ENCODE measurements at regions not wholly inside any gene's neighbourhood (a gene's known extent, or its start where the extent isn't known, plus 50 kb on each side); places are given as distances from the start of the nearest gene placed in this dataset.

GRCh38 chr7:42338231-42338915 is 101.4 kb upstream of the GLI3 start:
- DNase-seq, result peak in 1 of 4 donors; percentile 10
- no peaks in the 10 kb centered on the region for H3K36me3 ChIP-seq (replicated peaks in 1 of 2; ENCODE audit: insufficient read depth in 1 of 2, low read depth in 2 of 2)
- no peak overlapping the region for H3K4me3 ChIP-seq
- no peaks in the 10 kb centered on the region for H3K9me3 ChIP-seq
- H3K27me3 ChIP-seq, result no peaks in the 10 kb centered on the region
- 39 to 49% methylated on average over 4 of the region's 4 CpGs for WGBS, 2 donors
- intact Hi-C loops (cut with DNase I), result no loop called here
- TF ChIP-seq POLR2A (IDR thresholded peaks at IDR 0.05) (no peak), CTCF (IDR thresholded peaks at IDR 0.05) (no peak)
- no peak overlapping the region for H3K27ac ChIP-seq
- H3K4me1 ChIP-seq, result no peaks in the 10 kb centered on the region
- no peak for ATAC-seq

- ATAC-seq (no peak), DNase-seq (no peak)
- intact Hi-C loops (cut with DNase I), result no loop called here
- H3K9me3 ChIP-seq, result no peaks in the 10 kb centered on the region
- no peaks in the 10 kb centered on the region for H3K4me1 ChIP-seq
- TF ChIP-seq POLR2A (IDR thresholded peaks at IDR 0.05), result no peak
- TF ChIP-seq CTCF (IDR thresholded peaks at IDR 0.05), result no peak
- H3K27me3 ChIP-seq, result no peaks in the 10 kb centered on the region
- no peak overlapping the region for H3K4me3 ChIP-seq
- H3K36me3 ChIP-seq (replicated peaks in 1 of 2; ENCODE audit: insufficient read depth in 1 of 2, low read depth in 2 of 2), result no peaks in the 10 kb centered on the region
- no peak overlapping the region for H3K27ac ChIP-seq
- WGBS, 2 donors, result 53 to 55% methylated on average over 13 of the region's 13 CpGs
Measured at GRCh38 chr7:42337225-42337905, 100.4 kb upstream of the GLI3 start.

- H3K27me3 ChIP-seq, result no peaks in the 10 kb centered on the region
- TF ChIP-seq POLR2A (IDR thresholded peaks at IDR 0.05), result no peak
- TF ChIP-seq CTCF (IDR thresholded peaks at IDR 0.05), result no peak
- H3K4me1 ChIP-seq, result no peaks in the 10 kb centered on the region
- no peak for ATAC-seq
- no peaks in the 10 kb centered on the region for H3K36me3 ChIP-seq (replicated peaks in 1 of 2; ENCODE audit: insufficient read depth in 1 of 2, low read depth in 2 of 2)
- intact Hi-C loops (cut with DNase I), result no loop called here
- no peak overlapping the region for H3K4me3 ChIP-seq
- no peak for DNase-seq
- WGBS, 2 donors, result 61 to 63% methylated on average over 2 of the region's 2 CpGs
- no peaks in the 10 kb centered on the region for H3K9me3 ChIP-seq
- H3K27ac ChIP-seq, result no peak overlapping the region
Measured at GRCh38 chr7:42332605-42333222, 95.7 kb upstream of the GLI3 start.

- DNase-seq (no peak), ATAC-seq (no peak)
- no peaks in the 10 kb centered on the region for H3K36me3 ChIP-seq (replicated peaks in 1 of 2; ENCODE audit: insufficient read depth in 1 of 2, low read depth in 2 of 2)
- no peak overlapping the region for H3K4me3 ChIP-seq
- intact Hi-C loops (cut with DNase I), result no loop called here
- H3K4me1 ChIP-seq, result no peaks in the 10 kb centered on the region
- 31 to 52% methylated on average over 2 of the region's 2 CpGs for WGBS, 2 donors
- no peak overlapping the region for H3K27ac ChIP-seq
- TF ChIP-seq CTCF (IDR thresholded peaks at IDR 0.05), result no peak
- no peak for TF ChIP-seq POLR2A (IDR thresholded peaks at IDR 0.05)
- no peaks in the 10 kb centered on the region for H3K27me3 ChIP-seq
- H3K9me3 ChIP-seq, result no peaks in the 10 kb centered on the region
Measured at GRCh38 chr7:42319631-42320030, 82.6 kb upstream of the GLI3 start.

Data from body of pancreas (tissue), 4 donors.